Immature natural killer cell (primary cell): ENCODE measurements at regions not wholly inside any gene's neighbourhood (a gene's known extent, or its start where the extent isn't known, plus 50 kb on each side); places are given as distances from the start of the nearest gene placed in this dataset.

Source experiments
- DNase-seq, 3 donors: peaks; one replicate each; pipeline ENCODE4 v3.0.0; 2022; ENCODE audit warnings: mixed read lengths in 1 of 3
- H3K27ac Mint-ChIP-seq, 6 donors: one replicate each; pipeline ENCODE4 v1.8.0; 2020; ENCODE audit warnings: mixed read lengths in 6 of 6, mild to moderate bottlenecking in 5 of 6, inconsistent platforms in 4 of 6, moderate library complexity in 3 of 6
- H3K27me3 Mint-ChIP-seq, 3 donors: one replicate each; pipeline ENCODE4 v1.8.0; 2020 to 2021; ENCODE audit warnings: low read depth in 3 of 3, mild to moderate bottlenecking in 3 of 3, mixed read lengths in 3 of 3, moderate library complexity in 3 of 3, inconsistent platforms in 1 of 3
- H3K36me3 Mint-ChIP-seq, 3 donors: one replicate each; pipeline ENCODE4 v1.8.0; 2020; ENCODE audit warnings: mixed read lengths in 3 of 3, inconsistent platforms in 2 of 3, mild to moderate bottlenecking in 2 of 3
- H3K4me1 Mint-ChIP-seq, 2 donors: one replicate each; pipeline ENCODE4 v1.8.0; 2020; ENCODE audit warnings: inconsistent platforms in 2 of 2, mild to moderate bottlenecking in 2 of 2, mixed read lengths in 2 of 2, moderate library complexity in 1 of 2
- H3K4me3 Mint-ChIP-seq, 5 donors: one replicate each; pipeline ENCODE4 v1.8.0; 2020; ENCODE audit warnings: mild to moderate bottlenecking in 5 of 5, mixed read lengths in 5 of 5, inconsistent platforms in 3 of 5, moderate library complexity in 3 of 5
- H3K9me3 Mint-ChIP-seq, 6 donors: one replicate each; pipeline ENCODE4 v1.8.0; 2020; ENCODE audit warnings: mild to moderate bottlenecking in 6 of 6, mixed read lengths in 6 of 6, inconsistent platforms in 4 of 6, moderate library complexity in 3 of 6

DNA sequence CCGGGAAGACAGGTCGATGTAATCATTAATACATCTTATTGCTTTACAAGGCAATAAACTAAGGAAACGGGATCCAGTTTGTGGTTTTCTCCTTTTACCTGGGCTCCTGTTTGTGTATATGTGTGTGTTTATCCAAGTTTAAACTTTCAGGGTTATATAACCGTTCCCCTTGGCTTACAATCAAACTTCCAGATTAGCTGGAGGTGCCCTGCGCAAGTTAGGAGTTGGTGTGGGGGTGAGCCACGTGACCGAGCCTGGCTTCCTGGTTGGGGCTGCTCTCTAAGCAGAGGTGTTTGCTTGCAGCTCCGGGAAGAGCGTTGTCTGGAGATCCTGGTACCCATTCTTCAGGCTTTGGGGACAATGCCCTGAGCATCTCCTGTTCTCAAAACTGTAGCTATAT is 129.2 kb downstream of the FHDC1 start:
- no peak for DNase-seq
- Mint-ChIP-seq H3K4me3 (no peak overlapping the region), H3K27me3 (peaks cover 0 to 2% (median 0%) of the 10 kb centered on the region in 3 donors)

DNA sequence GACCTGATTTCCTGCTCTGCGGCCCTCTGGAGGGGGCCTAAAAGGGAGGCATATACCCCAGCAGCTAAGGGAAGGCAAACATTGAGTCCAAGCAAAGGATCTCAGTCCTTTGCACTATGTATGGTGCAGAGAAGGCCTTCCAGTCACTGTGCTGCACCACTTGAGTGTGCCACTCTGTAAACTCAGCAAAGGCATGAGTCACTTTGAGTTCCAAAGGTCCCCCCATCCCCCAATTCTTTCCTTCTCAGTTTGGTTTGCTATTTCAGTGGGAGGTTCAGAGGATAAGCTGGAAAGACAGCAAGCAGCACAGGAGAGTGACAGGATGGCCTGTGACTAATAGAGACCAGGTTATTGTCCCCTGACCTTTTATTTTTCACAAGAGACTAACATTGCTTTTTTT is 131.3 kb downstream of the FHDC1 start:
- peaks cover 0 to 2% (median 0%) of the 10 kb centered on the region in 6 donors for H3K9me3 Mint-ChIP-seq
- no peak for DNase-seq
- peaks cover 0 to 2% (median 0%) of the 10 kb centered on the region in 3 donors for H3K27me3 Mint-ChIP-seq
- no peak overlapping the region for H3K27ac Mint-ChIP-seq
- H3K36me3 Mint-ChIP-seq: no peaks in the 10 kb centered on the region
- no peak overlapping the region for H3K4me3 Mint-ChIP-seq
- H3K4me1 Mint-ChIP-seq: no peaks in the 10 kb centered on the region

More for the DNA sequence above, 129.2 kb downstream of the FHDC1 start:
- H3K27ac Mint-ChIP-seq: no peak overlapping the region
- no peaks in the 10 kb centered on the region for H3K9me3 Mint-ChIP-seq
- no peaks in the 10 kb centered on the region for H3K36me3 Mint-ChIP-seq
- no peaks in the 10 kb centered on the region for H3K4me1 Mint-ChIP-seq

DNA sequence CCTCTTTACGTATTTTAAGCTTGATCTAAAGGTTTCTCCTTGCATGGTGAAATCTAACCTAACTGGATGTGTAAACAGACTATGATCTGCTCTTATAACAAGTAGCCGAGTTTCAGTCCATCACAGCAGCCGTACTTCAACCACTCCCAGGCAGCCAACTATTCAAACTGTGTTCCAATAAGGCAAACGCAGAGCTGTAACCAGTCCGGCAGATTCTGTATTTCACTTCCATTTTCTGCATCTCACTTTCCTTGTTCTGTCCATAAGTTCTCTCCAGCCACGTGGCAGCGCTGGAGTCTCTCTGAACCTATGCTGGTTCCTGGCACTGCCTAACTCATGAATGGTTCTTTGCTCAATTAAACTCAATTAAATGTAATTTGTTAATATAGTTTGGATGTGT is 132.6 kb downstream of the FHDC1 start:
- DNase-seq: no peak
- H3K36me3 Mint-ChIP-seq: no peaks in the 10 kb centered on the region
- peaks cover 0 to 2% (median 0%) of the 10 kb centered on the region in 6 donors for H3K9me3 Mint-ChIP-seq
- no peak overlapping the region for H3K4me3 Mint-ChIP-seq
- H3K4me1 Mint-ChIP-seq: no peaks in the 10 kb centered on the region
- H3K27me3 Mint-ChIP-seq: peaks cover 0 to 2% (median 2%) of the 10 kb centered on the region in 3 donors
- H3K27ac Mint-ChIP-seq: no peak overlapping the region

DNA sequence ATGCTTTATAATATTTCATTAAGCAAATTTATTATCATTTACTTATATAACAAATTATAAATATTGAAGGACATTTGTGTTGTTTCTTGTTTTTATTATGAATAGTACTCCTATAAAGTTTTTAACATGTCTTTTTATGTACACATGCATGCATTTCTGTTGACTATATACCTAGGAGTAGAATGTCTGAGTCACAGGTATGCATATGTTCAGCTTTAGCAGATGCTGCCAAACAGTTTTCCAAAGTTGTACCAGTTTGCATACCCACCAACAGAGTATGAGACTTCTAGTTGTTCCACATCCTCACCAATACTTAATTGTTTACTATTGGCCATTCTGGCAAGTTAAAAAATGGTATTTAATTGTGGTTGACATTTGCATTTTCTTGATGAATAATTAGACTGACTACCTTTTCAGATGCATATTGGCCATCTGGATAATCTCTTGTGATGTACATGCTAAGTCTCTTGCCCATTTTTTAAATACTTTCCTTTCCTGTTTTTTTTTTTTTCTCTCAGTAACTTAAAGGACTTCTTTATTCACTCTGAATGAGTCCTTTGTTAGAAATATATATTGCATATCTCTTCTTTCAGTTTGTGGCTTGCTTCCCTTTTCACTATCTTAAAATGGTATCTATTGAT is 132.2 kb upstream of the TRIM2 start:
- no peak overlapping the region for H3K4me3 Mint-ChIP-seq
- H3K9me3 Mint-ChIP-seq: peaks cover 0 to 2% (median 0%) of the 10 kb centered on the region in 6 donors
- no peak for DNase-seq
- no peaks in the 10 kb centered on the region for H3K36me3 Mint-ChIP-seq
- peaks cover 2 to 6% (median 3%) of the 10 kb centered on the region in 3 donors for H3K27me3 Mint-ChIP-seq
- H3K27ac Mint-ChIP-seq: no peak overlapping the region
- no peaks in the 10 kb centered on the region for H3K4me1 Mint-ChIP-seq

DNA sequence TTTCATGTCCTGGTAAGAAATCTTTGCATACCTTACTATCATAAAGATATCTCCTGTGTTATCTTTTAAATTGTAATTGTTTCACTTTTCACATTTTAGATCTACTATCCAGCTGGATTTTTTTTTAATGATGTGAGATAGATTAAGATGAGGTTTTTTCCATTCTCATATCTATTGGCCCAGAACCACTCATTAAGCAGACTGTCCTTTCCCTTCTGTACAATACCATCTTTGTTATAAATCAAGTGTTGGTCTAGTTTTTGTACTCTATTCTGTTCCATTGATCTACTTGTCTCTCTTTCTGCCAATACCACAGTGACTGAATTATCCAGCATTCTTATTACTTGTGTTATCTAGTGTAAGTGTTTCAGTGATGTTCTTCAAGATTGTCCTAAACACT is 131.6 kb upstream of the TRIM2 start:
- no peak overlapping the region for H3K4me3 Mint-ChIP-seq
- no peak for DNase-seq
- H3K27me3 Mint-ChIP-seq: peaks cover 2 to 6% (median 3%) of the 10 kb centered on the region in 3 donors
- peaks cover 0 to 2% (median 0%) of the 10 kb centered on the region in 6 donors for H3K9me3 Mint-ChIP-seq
- no peaks in the 10 kb centered on the region for H3K4me1 Mint-ChIP-seq
- H3K36me3 Mint-ChIP-seq: no peaks in the 10 kb centered on the region
- H3K27ac Mint-ChIP-seq: no peak overlapping the region

DNA sequence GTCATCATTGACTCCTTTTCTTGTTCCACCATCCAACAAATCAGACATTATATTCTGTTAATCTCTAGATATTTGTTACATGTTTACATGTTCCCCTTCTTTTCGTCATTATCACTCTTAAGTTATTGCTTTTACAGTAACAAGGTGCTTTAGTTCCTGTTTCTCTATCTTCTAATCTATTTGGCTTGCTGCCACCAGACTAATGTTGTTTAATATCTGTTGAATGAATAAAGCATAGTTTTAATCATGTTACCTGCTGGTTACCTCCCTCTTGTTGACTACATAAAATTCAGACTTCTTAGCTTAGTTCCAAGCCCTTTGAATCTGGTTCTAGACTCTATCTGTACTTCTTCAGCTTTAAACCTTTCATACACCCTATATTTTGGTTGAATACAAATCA is 129.8 kb upstream of the TRIM2 start:
- no peak for DNase-seq
- Mint-ChIP-seq H3K4me3 (no peak overlapping the region), H3K27ac (no peak overlapping the region)

DNA sequence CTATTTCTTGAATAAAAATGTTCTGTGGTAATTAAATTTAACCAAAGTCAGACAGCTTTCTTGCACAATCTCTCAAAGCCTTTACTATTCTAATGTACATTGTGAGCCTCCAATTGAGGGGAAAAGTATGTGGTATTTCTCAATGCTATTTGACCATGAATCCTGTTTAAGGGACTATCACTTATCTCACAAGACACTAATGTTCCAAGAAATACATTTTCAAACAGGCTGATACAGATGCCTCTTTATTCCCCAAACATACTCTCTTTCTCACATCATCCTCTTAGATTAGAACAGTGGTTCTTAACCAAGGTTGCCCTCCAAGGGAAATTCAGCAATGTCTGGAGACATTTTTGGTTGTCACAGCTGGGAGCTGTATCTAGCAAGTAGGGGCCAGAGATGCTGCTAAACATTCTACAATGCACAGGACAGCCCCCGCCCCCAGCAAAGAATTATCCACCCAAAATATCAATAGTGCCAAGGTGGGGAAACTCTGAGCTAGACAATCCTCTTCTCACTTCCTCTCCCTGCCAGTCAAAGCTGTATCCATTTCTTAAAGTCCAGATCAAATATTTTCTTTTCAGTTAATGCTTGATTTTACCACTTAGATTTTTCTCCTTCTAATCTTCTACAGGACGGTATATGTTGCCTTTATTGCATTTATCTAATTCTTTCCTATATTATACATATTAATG is 129.2 kb upstream of the TRIM2 start:
- Mint-ChIP-seq H3K4me1 (no peaks in the 10 kb centered on the region), H3K9me3 (peaks cover 0 to 2% (median 0%) of the 10 kb centered on the region in 6 donors), H3K27ac (no peak overlapping the region), H3K27me3 (peaks cover 3 to 6% (median 6%) of the 10 kb centered on the region in 3 donors), H3K4me3 (no peak overlapping the region), H3K36me3 (no peaks in the 10 kb centered on the region)
- no peak for DNase-seq

More for the DNA sequence above, 129.8 kb upstream of the TRIM2 start:
- Mint-ChIP-seq H3K4me1 (no peaks in the 10 kb centered on the region), H3K27me3 (peaks cover 2 to 6% (median 6%) of the 10 kb centered on the region in 3 donors), H3K36me3 (no peaks in the 10 kb centered on the region), H3K9me3 (peaks cover 0 to 2% (median 0%) of the 10 kb centered on the region in 6 donors)

DNA sequence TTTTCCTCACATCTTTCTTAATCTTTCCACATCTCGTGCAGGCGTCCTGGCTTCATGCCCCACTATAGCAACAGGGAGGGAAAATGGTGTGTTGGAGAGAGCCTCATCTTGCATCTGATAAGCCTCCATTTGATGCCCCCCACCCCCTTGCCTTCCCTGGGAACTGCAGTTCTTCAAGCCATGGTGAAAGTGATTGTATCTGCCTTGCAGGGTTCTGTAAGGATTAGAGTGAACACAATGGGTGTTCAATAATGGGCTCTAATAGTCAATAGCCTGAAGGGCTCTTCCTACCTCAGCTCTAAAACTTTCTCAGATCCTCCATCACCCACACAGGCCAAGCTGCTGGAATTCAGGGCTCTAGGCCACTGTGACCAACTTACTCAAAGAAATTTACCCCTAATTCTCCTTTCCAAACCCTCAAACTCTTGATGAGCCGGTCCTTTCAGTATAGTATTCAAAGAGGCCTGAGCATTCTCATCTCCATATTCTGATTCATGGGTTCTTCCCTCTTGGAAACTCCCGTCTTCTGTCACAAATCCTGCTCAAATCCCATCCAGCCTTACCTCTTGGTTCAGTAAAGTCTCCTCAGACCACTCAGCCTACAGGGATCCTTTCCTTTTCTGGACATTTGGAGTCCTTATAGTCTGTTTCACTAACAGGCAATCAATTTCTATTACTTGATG is 128.3 kb upstream of the TRIM2 start:
- no peaks in the 10 kb centered on the region for H3K36me3 Mint-ChIP-seq
- DNase-seq: no peak
- H3K4me1 Mint-ChIP-seq: no peaks in the 10 kb centered on the region
- peaks cover 0 to 2% (median 0%) of the 10 kb centered on the region in 6 donors for H3K9me3 Mint-ChIP-seq
- no peak overlapping the region for H3K27ac Mint-ChIP-seq
- peaks cover 5 to 6% (median 6%) of the 10 kb centered on the region in 3 donors for H3K27me3 Mint-ChIP-seq
- no peak overlapping the region for H3K4me3 Mint-ChIP-seq

DNA sequence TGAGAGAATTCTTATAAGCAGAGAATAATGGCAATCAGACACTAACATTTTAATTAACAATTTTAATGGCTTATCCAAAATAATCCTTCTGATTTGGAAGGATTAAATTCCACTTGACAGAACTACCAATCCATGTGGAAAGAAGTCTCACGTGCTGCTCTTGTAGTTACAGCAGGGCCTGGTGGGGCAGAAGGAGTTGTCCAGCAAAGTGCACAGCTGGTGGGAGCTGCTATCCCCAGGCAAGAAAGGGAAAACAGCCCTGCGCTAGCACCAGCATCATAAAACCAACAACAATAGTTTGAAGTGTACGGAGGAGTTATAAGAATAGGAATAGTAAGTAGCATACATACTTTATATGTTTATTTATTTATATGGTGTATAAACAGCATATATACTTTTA is 127.4 kb upstream of the TRIM2 start:
- no peak overlapping the region for H3K27ac Mint-ChIP-seq
- peaks cover 5 to 9% (median 6%) of the 10 kb centered on the region in 3 donors for H3K27me3 Mint-ChIP-seq
- no peak for DNase-seq
- no peaks in the 10 kb centered on the region for H3K36me3 Mint-ChIP-seq
- H3K9me3 Mint-ChIP-seq: no peaks in the 10 kb centered on the region
- peaks cover 3% of the 10 kb centered on the region in 2 donors for H3K4me1 Mint-ChIP-seq
- H3K4me3 Mint-ChIP-seq: no peak overlapping the region

DNA sequence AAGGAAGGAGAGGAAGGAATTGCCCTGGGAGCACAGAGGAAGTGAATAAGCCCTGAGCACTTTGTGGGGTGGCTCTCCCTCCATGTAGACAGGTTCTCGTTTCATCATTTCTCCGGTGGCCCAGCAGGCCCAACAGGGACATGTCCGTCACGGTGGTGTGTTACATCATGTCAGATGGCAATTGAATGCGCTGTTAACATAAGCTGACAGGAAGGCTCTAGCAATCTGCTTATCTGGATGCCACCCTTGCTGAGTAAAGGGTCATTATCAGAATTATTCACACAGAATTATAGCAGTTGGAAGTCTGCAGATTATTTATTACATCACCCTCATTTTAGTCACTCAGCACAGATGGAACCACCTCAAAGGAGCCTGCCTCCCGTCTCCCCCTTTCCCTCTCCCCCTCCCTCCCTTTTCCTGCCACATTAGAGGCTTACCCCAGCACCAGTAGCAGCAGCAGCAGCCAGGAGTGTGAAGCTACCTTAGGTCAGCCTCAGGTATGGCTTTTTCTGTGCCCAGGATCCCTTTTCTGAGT is 124.3 kb upstream of the TRIM2 start:
- H3K4me1 Mint-ChIP-seq: peaks cover 22 to 24% of the 10 kb centered on the region in 2 donors
- peaks cover 3 to 9% (median 7%) of the 10 kb centered on the region in 3 donors for H3K27me3 Mint-ChIP-seq
- no peaks in the 10 kb centered on the region for H3K9me3 Mint-ChIP-seq
- no peak overlapping the region for H3K27ac Mint-ChIP-seq
- no peaks in the 10 kb centered on the region for H3K36me3 Mint-ChIP-seq
- no peak overlapping the region for H3K4me3 Mint-ChIP-seq
- no peak for DNase-seq

DNA sequence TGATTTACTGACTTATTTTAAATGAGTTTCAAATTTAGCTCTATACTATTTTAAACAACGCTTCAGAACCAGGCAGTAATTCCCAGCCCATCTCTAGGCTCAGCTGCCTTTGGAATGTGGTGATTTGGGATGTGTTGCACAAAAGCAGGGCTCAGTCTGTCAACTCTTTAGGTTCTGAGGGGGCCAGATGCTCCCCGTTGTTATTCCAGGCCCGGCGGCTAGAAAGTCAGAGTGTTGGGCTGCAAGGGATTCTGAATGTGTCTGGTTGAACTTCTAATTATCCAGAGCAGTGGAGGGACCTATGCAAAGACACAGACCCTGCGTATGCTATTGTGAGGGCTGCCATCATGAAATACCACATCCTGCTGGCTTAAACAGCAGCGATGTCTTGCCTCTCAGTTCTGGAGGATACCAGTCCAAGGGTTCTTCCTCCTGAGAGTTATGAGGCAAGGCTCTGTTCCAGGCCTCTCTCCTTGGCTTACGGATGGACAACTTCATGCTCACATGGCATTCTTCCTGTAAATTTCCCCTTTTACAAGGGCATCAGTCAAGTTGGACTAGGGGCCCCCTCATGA is 123.2 kb upstream of the TRIM2 start:
- Mint-ChIP-seq H3K36me3 (no peaks in the 10 kb centered on the region), H3K4me1 (peaks cover 27 to 32% of the 10 kb centered on the region in 2 donors)

DNA sequence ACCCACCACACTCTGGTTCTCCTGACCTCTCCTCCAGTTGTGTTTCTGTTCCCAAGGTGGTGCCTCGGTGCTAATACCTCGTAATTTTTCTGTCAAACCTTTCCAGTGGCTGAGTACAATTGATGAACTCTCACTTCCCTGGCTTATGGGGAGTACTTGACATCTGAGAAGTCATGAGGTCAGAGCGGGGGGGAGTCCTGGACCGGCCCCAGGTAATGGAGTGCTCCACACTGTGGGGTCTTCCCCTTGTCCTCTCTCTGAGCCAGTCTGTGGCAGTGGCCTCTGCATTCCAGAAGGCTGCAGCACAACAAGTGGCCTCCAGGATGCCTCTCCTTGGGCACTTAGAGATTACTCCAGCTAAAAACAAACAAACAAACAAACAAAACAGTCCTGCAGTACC is 122.5 kb upstream of the TRIM2 start:
- Mint-ChIP-seq H3K27me3 (peaks cover 0 to 11% (median 9%) of the 10 kb centered on the region in 3 donors), H3K4me1 (peaks cover 27 to 32% of the 10 kb centered on the region in 2 donors), H3K36me3 (no peaks in the 10 kb centered on the region), H3K9me3 (no peaks in the 10 kb centered on the region), H3K27ac (peak overlapping the region in 1 of 6 donors; percentile 75), H3K4me3 (peak overlapping the region in 3 of 5 donors; percentile 0 to 57 (median 12))
- no peak for DNase-seq

More for the DNA sequence above, 123.2 kb upstream of the TRIM2 start:
- no peaks in the 10 kb centered on the region for H3K9me3 Mint-ChIP-seq
- H3K27me3 Mint-ChIP-seq: peaks cover 2 to 9% (median 8%) of the 10 kb centered on the region in 3 donors
- DNase-seq: no peak
- no peak overlapping the region for H3K27ac Mint-ChIP-seq
- H3K4me3 Mint-ChIP-seq: no peak overlapping the region
